ENCODE measurements at regions not wholly inside any gene's neighbourhood (a gene's known extent, or its start where the extent isn't known, plus 50 kb on each side); places are given as distances from the start of the nearest gene placed in this dataset.

GRCh38 chr11:129279326-129280026 lies 87.4 kb upstream of the ARHGAP32 start:
- WGBS, 2 donors: 0% methylated on average over 60 to 102 of the region's 103 CpGs
- DNase-seq: peak; percentile 69 to 86
- intact Hi-C loops (cut with DNase I): loop anchor here in 2 of 10 donors (5.0 kb wide), 2 partner anchors 43 to 53 kb away; no protein-coding TSS in a partner anchor

DNA sequence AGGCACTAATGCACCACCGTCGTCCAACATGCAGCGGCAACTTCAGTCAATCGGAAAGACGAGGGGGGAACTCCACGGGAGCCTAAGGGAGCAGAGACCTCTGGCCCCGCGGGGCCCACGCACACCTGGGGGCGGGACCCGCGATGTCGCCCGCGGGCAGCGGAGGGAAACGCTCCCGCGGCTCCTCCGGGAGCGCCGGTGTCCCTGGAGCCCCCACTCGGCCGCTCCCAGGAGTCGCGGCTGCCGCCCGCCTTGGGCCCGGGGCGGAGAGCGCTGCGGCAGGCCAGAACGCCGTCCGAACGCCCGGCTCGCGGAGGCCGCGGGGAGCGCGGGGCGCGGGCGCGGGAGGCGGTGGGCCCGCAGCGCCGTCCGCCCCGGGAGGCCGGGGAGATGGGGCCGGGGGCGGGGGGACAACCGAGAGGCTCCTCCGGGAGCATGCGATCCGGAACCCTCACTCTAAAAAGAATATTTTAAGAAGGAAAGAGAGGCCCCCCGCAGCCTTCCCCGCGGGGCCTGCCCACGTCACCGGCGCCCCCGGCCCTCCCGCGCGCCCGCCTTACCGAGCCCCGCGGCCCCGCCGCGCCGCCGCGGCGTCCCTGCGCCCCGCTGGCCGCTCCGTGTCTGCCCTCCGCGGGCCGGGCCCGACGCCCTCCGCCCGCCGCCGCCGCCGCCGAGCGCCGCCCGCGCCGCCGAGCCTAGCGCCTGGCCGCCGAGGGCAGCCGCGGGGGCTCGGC lies 86.6 kb upstream of the ARHGAP32 start:
- H3K27ac ChIP-seq: peak overlapping the region in 4 of 10 donors; percentile 19 to 57 (median 36)
- ATAC-seq (peak in 3 of 8 donors; percentile 28 to 66 (median 39)), DNase-seq (peak in 1 of 2 donors; percentile 29)
- H3K4me3 ChIP-seq: peak overlapping the region; percentile 34 to 71 (median 60)
- 1% methylated on average over 35 to 109 of the region's 109 CpGs for WGBS, 2 donors
- intact Hi-C loops (cut with DNase I): loop anchor here in 1 of 10 donors (5.0 kb wide), 1 partner anchor 54 kb away; no protein-coding TSS in a partner anchor
- no peaks in the 10 kb centered on the region for H3K9me3 ChIP-seq
- TF ChIP-seq, protein P1, sequence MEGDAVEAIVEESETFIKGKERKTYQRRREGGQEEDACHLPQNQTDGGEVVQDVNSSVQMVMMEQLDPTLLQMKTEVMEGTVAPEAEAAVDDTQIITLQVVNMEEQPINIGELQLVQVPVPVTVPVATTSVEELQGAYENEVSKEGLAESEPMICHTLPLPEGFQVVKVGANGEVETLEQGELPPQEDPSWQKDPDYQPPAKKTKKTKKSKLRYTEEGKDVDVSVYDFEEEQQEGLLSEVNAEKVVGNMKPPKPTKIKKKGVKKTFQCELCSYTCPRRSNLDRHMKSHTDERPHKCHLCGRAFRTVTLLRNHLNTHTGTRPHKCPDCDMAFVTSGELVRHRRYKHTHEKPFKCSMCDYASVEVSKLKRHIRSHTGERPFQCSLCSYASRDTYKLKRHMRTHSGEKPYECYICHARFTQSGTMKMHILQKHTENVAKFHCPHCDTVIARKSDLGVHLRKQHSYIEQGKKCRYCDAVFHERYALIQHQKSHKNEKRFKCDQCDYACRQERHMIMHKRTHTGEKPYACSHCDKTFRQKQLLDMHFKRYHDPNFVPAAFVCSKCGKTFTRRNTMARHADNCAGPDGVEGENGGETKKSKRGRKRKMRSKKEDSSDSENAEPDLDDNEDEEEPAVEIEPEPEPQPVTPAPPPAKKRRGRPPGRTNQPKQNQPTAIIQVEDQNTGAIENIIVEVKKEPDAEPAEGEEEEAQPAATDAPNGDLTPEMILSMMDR (IDR thresholded peaks at IDR 0.05): peak in 1 of 9 donors; percentile 6
- no peaks in the 10 kb centered on the region for H3K27me3 ChIP-seq
- no peaks in the 10 kb centered on the region for H3K36me3 ChIP-seq
- H3K4me1 ChIP-seq: peaks cover 0 to 42% (median 18%) of the 10 kb centered on the region in 9 donors

More at GRCh38 chr11:129279326-129280026, 87.4 kb upstream of the ARHGAP32 start:
- peak; percentile 89 to 97 (median 92) for ATAC-seq
- TF ChIP-seq, protein P1 (IDR thresholded peaks at IDR 0.05): peak in 1 of 9 donors; percentile 15
- H3K27me3 ChIP-seq: no peaks in the 10 kb centered on the region
- peak overlapping the region in 9 of 10 donors; percentile 39 to 71 (median 60) for H3K4me3 ChIP-seq
- H3K27ac ChIP-seq: peak overlapping the region in 7 of 10 donors; percentile 1 to 61 (median 39)
- H3K9me3 ChIP-seq: no peaks in the 10 kb centered on the region
- peaks cover 0 to 40% (median 18%) of the 10 kb centered on the region in 9 donors for H3K4me1 ChIP-seq
- no peaks in the 10 kb centered on the region for H3K36me3 ChIP-seq

- 69 to 82% methylated on average over 8 of the region's 8 CpGs for WGBS, 2 donors
- H3K27ac ChIP-seq: no peak overlapping the region
- no peaks in the 10 kb centered on the region for H3K36me3 ChIP-seq
- ATAC-seq (no peak), DNase-seq (no peak)
- no peaks in the 10 kb centered on the region for H3K27me3 ChIP-seq
- H3K4me1 ChIP-seq: peaks cover 0 to 48% (median 18%) of the 10 kb centered on the region in 9 donors
- H3K4me3 ChIP-seq: no peak overlapping the region
- TF ChIP-seq, protein P1 (IDR thresholded peaks at IDR 0.05): no peak
- H3K9me3 ChIP-seq: no peaks in the 10 kb centered on the region
- intact Hi-C loops (cut with DNase I): loop anchor here in 1 of 10 donors (5.0 kb wide), 1 partner anchor 55 kb away; no protein-coding TSS in a partner anchor
Observed at GRCh38 chr11:129277198-129277843, 85.2 kb upstream of the ARHGAP32 start.

GRCh38 chr11:129275828-129276227 lies 83.7 kb upstream of the ARHGAP32 start:
- no peak overlapping the region for H3K27ac ChIP-seq

More at GRCh38 chr11:129275828-129276227, 83.7 kb upstream of the ARHGAP32 start:
- Histone ChIP-seq H3K9me3 (no peaks in the 10 kb centered on the region), H3K27me3 (no peaks in the 10 kb centered on the region), H3K4me1 (peaks cover 0 to 48% (median 18%) of the 10 kb centered on the region in 9 donors), H3K36me3 (no peaks in the 10 kb centered on the region), H3K4me3 (no peak overlapping the region)
- DNase-seq: no peak
- WGBS, 2 donors: 76 to 79% methylated on average over 3 of the region's 3 CpGs
- TF ChIP-seq, protein P1 (IDR thresholded peaks at IDR 0.05): no peak
- ATAC-seq: no peak
- intact Hi-C loops (cut with DNase I): loop anchor here in 1 of 10 donors (5.0 kb wide), 1 partner anchor 56 kb away; no protein-coding TSS in a partner anchor
